Stimulated activated CD4-positive, alpha-beta T cell treated with anti-CD3 and anti-CD28 coated beads, Interleukin-4, amount 100 ng/mL, for 4 hours (primary cell): ENCODE measurements at regions not wholly inside any gene's neighbourhood (a gene's known extent, or its start where the extent isn't known, plus 50 kb on each side); places are given as distances from the start of the nearest gene placed in this dataset.

Source experiments
- DNase-seq, 2 experiments: peaks; one replicate each; pipeline ENCODE4 v3.0.0-alpha.2; 2020

DNA sequence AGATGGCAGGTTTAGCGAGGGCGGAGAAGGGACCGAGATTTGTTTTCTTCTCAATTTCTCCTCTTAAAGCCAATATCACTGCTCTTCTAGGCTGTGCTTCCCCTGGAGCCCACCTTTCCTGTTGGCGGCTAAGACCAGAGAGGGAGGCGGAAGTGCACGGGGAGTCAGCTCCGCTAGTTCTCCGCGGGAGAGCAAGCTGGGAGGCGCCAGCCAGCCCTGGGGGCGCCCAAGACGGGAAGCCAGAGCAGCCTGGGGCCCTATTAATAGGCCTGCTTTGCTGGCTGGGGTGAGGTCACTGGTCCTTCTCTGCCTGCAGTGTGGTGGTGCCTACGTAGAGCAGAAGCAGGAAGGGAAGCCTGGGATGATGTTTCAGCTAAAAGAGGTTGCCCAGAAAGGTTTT, 61.6 kb downstream of the LSM5 start:
- DNase-seq: no peak

DNA sequence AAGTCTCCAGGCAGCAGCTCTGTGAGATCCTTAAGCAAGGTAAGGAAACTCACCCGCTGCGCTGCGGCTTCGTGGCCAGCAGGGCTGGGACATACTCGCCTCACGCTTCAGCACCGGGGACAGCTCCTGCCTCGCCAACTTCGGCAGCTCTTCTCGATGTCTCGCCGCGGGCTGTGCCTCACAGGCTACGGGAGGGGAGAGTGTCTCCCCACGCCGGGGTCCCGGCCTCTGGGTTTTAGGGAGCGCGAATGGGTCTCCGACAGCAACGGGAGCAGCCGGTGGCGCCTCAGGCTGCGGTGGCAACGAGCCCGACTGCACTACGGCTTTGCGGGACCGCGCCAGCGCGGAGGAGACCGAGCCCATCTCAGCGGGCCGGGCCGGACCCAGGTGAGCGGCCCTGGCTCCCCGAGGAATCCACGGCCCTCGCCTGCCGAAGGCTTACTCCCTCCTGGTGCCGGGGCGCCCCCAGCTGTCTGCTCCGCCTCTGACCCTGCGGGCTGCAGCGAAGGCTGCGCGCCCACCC, 62.4 kb downstream of the LSM5 start:
- DNase-seq: peak; percentile 35 to 66

DNA sequence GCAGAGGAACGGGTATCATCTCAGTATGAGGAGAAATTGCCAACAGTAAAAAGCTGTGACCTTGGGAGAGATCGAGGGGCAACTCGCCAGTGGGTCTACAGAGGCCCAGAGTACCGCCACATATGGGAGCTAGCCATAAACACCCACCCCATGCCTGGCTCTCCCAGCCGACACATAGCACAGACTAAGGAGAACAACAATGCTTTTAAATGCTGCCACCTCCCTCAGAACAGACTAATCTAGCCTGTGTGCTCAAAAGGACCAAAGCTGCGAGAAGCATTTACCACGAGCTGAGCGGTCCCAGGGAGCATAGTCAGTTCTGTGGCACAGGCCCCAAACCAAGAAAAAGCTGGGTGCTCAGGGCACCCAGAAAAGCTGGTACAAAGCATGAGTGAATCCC, 73.3 kb downstream of the LSM5 start:
- DNase-seq: no peak

DNA sequence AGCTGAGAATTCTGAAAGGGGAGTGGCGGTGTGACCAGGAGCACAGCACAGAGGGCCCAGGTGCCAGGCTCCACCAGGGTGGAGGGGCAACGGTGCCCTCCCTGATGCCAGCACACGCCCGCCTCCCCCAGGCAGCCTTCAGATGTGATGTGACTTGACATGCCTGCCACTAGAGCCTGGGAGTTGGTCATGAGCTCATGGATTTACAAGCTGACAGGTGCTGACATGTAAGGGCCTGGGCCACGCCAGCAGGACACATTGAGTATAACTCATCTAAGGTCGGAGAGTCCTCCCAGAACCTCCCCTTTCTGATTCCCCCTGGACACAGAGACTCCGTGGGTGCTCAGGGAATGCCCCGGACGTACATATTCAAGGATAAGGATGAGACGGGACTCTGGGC, 74.2 kb downstream of the LSM5 start:
- no peak for DNase-seq

DNA sequence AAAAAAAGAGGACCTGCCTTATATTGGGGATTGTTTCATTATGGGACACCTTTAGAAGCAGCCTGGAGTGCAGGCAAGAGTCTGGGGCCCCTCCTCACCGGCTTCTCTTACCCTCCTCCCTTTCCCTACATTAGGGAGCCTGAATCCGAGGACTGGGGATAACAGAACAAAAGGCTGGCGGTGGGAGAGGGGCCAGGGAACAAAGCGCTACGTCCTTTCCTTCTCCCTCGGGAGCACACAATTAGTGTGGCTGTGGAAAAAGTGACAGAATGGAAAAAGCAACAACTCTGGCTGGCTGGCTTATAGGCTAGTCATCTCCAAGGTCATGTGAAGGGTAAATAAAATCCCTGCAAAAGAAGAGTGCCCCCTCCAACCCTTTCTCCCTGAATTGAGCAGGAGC, 74.7 kb downstream of the LSM5 start:
- no peak for DNase-seq

DNA sequence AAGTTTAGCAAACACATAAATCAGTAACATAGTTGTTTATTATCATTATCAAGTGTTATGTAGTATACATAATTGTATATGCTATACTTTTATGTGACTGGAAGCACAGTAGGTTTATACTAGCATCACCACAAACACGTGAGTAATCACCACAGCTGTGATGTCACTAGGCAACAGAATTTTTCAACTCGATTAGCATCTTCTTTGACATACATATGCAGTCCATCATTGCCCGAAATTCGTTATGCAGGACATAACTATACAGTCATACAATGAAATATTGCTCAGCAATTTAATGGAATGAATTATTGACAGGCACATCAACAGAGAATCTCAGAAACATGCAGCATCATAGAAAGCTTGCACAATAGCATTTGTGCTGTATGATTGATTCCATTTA, 77.7 kb downstream of the LSM5 start:
- DNase-seq: no peak

DNA sequence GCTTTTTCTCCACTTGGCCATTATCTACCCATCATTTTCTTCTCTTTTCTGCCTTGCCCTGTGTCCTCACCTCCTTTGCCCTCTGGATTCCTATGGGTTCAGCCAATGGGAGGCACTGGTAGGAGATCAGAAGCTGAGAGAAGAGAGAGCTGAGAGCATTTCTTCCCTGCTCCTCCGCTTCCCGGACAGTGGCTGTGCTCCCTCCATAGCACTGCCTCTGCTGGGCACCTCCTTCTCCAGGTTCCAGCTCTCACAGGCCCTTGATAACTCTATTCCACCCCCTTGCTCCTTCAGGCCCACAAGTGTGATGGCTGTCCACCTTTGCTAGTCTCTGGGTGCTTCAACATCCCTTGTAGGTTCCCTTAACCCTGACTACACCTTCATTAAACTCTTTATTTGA, 79.6 kb downstream of the LSM5 start:
- no peak for DNase-seq

DNA sequence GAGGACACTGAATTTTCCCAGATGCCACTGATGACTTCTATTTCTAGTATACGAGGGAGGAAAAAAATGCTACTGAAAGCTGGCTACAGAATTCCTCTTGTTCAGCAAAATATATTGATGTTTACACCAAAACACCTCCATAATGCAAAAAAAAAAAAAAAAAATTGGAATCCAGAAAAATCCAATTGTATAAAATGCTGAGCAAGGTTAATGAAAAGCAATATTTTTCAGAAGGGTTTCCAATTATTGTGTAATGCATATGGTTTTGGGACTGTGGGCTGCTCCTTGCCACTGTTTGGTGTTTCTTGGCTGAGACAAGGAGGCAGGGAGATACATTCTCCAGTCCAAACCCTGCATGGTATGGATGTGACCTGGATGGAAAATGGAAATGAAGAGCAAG, 83.8 kb downstream of the LSM5 start:
- no peak for DNase-seq

DNA sequence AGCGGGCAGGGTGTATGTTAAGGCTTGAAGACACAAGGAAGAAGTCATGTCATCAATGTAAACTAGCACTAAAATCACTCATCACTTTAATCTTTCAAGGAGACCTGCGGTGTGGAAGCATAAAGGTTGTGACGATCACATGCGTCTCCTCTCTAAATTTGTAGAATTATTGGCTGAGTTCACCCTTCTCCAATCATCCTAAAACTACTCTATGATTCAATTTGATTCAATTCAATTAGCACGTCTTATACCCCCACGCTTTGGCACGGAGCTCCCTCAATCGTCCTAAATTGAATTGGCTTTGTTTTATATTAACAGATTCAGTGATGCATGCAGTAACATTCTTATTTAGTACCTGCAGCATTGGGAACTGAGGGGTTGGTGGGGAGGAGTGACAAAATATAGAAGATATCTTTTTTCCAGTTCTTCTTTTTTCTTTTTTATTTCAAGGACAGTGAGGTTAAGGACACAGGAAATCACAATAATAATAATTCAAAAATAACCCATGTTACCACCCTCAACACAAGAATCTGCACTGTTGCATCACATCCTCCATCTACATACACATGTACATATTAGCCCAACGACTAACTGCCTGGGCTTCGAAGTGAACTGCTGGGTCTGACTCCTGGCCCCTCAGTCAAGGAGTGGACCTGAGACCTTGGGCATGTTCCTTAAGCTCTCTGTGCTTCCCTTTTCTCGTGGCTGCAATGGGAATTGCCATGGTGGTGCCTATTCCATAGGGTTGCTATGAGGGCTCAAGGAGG, 86.5 kb downstream of the LSM5 start:
- DNase-seq: no peak

DNA sequence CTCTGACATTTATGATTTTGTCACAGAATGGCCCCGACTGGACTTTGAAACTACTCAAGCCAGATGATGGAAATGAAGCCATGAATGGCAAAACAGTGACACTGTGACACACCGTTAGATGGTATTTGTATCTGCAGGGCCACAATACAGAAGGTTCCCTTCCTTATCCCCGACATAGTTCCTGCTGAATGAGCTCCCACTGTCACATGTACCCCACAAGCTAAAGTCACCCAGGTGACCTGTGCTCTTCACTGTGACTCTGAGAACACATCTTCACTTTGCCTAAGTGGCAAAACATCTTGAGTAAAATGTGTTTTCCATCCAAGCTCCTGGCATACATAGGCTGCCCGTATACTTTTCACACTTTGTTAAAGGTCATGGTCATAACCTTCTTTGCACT, 89.5 kb downstream of the LSM5 start:
- no peak for DNase-seq

DNA sequence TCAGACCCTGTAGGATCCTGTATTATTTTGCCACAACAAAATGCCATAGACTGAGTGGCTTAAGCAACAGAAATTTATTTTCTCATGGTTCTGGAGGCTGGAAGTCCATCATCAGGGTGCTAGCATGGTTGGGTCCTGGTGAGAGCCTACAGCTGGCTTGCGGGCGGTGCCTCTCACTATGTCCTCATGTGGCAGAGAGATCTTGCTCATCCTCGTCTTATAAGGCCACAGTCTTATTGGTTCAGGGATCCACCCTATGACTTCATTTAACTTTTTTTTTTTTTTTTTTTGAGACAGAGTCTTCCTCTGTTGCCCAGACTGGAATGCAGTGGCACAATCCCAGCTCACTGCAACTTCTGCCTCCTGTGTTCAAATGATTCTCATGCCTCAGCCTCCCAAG, 90.9 kb downstream of the LSM5 start:
- DNase-seq: no peak

DNA sequence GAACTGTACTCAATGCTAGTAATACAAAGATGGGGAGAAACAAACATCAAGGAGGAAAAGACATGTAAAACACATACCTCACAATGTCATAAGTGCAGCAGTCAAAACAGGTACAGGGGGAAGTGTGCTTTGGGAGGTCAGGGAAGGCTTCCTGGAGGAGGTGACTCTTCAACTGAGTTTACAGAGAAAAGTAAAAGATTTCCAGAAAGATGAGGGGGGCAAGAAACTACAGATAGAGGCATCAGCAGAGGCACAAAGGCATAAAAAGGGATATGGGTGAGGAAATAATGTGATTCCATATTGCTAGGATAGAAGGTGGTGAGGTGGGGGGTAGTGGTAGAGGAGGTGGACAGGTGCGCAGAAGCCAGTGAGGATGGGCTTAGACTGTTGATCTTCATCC, 95.0 kb downstream of the LSM5 start:
- DNase-seq: no peak

DNA sequence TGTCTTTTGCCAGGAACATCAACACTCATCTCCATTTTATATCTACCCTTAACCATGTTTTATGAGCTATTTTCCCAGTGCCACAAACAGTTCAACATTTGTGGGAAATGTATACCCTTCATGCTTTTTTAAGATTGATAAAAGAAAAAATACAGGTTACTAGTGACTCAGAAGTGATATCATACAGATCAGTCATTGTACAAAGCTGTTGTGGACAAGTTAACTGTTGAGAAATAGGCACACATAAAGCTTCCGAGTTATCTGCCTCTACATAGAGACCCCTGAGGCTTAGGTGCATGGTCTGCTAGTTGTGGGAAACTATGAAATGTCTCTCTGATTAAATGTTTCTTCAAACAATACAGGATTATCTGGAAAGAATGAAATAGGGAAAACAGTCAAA, 96.3 kb downstream of the LSM5 start:
- DNase-seq: no peak

DNA sequence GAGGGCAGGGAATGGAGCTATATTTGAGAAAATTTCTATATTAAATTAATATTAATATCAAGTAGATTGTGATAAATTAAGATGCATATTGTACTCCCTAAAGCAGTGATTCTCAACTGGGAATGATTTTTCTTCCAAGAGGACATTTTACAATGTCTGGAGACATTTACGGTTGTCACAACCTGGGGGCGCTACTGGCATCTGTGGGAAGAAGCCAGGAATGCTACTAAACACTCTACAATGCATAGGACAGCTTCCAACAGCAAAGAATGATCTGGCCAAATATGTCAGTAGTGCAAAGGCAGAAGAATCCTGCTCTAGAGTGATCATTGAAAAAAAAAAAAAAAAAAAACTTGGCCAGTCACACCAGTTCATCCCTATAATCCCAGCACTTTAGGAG, 100.0 kb downstream of the LSM5 start:
- no peak for DNase-seq

DNA sequence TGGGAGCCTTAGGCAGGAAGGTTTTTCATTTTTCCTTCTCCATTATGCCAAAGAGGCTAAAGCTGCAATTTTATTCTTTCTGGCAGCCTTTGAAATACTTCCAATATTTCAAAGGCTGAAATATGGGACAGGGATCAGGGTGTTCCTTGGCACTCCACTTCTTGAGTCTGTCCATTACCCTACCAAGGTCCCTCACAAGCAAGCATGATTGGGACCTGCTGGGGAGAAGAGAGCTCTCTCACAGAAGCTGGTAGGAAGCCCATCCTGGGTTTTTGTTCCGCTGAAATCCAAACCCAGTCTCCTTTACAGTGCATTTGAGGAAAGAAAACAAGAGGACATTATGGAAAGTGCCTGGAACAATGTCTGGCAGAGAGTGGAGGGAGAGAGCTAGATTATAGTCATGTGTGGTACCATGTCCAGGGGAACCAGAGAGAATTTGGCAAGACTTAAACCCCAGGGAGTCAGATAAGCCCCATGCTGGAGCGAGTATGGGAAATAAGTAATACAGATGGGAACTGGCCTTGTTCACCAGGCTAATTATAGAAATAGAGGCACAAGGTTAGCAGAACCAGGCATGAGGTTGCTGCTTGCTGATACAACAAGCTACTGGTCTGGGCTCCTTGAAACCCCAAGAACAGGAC, 104.7 kb downstream of the LSM5 start:
- DNase-seq: no peak

DNA sequence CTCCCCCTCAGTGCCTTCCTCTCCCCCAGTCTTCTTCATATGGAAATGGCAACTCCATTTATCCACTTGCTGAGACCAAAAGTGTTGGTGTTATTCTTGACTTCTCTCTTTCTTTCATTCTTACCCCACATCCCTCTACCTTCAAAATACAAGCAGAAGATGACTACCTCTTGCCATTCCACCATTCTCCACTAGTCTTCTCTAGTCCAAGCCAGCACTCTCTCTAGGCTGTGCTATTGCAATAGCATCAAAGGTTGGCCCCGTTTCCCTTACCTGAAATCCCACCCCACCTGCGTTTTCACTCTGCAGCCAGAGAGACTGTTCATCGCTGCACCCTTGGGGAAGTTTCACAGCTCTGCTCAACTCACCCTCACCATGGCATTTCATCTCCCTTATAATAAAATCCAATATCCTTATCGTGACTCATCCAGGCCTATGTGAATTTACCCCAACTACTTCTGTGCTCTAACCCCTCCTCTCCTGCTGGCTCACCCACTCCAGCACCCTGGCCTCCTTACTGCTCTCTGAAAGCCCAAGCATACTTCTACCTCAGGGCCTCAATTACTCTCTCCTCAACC, 109.1 kb downstream of the LSM5 start:
- DNase-seq: no peak

DNA sequence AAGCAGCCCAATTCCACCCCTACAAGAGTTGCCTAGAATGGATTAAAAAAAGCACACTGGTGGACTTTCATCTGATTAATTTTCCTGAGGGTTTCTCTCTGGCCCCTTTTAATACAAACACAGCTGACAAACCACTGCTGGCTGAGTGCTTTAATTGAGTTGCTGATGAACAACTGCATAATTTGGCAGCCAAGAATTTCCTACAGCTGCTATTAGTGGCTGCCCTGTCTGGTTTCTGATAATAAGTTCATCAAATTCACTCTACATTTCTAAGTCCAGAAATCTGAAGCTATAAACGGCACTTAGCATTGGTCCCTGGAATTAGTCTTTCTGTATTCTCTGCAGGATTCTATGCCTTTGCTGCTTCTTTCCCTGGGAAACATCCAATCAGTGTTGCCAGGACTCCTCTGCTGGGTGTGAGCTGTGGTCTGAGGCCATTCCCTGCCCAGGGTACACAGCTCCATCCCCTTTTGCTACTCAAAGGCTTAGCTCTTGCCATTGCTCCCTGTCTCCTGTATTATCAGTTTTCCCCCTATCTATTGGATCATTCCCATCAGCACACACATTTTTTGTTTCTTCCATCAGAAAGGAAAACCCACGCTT, 110.6 kb downstream of the LSM5 start:
- no peak for DNase-seq

DNA sequence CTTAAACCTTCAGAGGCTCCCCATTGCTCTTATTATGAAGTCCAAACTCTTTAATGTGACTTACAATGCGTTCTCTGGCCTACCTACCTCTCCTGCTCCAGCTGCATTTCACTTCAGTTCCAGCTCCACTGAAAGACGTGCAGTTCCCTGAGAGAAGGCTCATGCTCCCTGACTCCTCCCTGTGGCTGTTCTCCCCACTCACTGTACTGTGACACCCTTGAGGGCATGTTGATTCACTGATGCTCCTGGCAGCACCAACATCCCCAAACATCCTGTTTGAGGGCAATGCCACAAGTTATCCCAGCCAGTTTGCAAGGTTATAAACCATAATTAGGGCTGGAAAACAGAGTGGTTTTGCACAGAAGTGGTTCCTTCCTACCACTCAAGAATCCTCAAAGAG, 111.2 kb downstream of the LSM5 start:
- no peak for DNase-seq

DNA sequence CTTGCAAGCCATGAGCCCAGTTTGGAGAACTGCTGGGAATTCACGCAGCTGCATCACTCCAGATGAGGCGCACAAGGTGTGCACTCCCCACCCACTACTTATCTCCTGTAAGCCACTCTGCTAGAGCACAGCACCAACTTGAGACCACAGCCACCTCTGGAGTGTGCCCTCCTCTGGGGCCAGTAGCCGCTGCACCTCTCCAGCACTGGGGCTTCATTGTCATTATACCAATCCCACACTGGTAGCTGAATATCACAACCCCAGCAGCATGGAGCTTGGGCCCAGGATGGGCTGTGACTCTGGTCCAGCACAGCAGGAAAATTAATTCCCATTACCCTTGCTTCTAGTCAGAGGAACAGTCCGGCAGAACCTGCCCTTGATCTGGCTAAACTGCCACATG, 125.6 kb downstream of the LSM5 start:
- no peak for DNase-seq

DNA sequence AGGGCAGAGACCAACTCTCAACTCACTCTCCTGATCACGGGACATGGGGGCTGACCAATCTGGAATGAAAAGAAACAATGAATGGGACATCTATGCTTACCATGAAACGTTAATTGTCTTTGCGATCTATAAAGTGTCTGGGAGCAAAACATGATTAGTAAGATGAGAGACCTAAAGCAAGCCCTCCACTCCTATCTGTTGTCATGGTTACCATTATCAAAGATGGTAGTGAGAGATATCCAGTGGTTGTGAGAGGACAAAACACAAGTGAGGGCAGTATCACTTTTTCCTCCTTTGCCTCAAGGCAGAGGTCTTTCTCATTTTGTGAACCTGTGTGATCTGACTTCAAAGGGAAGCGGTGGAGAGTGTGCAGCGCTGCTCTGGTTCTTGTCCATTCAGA, 130.1 kb downstream of the LSM5 start:
- no peak for DNase-seq

DNA sequence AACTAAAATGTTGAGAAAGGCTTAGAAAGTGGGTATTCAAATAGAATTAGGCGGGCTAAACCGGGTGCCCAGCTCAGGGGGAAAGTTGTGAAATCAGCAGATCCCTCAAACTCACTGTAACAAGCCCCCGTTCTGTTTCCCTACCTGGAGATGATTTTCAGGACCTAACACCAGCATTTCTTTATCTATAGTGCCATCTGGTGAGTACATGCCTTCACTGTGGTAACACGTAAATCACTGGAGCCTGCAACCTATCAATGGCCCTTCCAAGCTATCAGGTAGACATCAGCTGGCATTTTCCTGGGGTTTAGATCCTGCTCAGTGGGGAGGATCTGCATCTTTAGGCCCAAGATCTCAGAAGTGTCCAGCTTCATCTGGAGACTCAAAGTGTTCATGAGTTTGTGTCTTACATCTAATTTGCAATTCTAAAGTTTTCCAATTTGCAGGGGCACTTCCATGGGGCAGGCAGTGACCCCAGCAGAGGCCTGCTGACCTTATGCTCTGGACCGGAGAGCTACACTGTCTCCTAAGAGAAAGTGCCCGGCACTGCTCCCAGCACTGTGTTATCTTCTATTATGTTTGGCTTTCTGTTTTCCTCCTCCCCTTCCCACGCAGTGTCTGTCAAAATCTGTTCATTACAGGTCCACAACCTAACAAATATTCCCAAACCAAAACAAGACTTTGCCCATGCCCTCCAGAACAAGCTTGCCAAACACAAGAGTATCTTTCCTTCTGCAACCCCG, 132.5 kb downstream of the LSM5 start:
- DNase-seq: no peak

DNA sequence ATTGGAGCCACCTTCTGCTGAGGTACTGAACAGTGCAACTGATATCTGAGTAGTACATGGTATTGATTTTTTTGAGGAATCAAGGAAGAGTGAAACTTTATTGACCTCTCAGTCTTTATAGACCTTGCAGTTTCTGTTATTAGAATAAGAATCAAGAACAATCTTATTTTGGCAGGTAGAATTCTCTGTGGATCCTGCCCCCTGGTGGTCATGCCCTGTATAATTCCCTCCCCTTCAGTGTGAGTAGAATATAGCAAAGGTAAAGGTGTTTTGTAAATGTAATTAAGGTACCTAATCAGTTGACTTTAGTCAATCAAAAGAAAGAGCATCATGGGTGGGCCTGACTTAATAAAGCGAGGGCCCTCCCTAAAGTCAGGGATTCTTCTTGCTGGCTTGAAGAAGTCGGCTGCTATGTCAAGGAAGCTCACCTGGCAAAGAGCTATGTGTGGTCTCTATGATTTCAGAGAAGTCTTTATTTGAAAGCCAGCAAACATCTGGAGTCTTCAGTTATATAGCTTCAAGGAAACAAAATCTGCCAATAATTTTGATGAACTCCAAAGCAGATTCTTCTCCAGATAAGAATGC, 142.8 kb downstream of the LSM5 start:
- peak in 1 of 2 experiments; percentile 1 for DNase-seq

DNA sequence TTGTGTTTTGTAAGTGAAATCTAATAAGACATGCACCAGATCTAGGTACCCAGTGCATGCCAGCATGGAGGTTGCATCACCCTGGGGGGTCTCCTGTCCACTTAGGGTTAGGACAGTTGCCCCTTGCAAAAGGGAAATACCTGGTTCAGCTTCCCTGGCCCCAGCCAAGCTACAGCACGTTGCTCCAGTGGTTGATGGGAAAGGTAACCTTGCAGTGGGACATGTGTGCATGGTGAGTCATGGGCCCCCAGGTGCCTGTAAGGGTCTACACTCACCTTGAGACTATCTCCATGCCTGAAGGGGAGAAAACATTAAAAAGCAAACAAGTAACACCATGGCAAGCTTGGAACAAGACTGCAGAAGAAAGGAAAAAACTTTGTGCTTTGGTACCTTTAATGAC, 143.9 kb downstream of the LSM5 start:
- DNase-seq: no peak
